Esophagus muscularis mucosa (tissue), 4 donors: ENCODE measurements at regions not wholly inside any gene's neighbourhood (a gene's known extent, or its start where the extent isn't known, plus 50 kb on each side); places are given as distances from the start of the nearest gene placed in this dataset.
"Not testable (repeated sequence)": the region's sequence is repeated elsewhere in the genome, so short reads cannot be mapped to it uniquely, and the experiment has no call there.

ENCODE experiments used
- EP300 ChIP-seq: sonication (generic); formaldehyde crosslinking; IDR thresholded peaks from one replicate; pipeline ENCODE4 v1.6.1; 2017; ENCODE audit warnings: antibody characterized with exemption
- POLR2A ChIP-seq: fragments of 450-650 bp; IDR thresholded peaks from one replicate; pipeline ENCODE4 v1.6.1; 2017; ENCODE audit warnings: antibody characterized with exemption, moderate library complexity, mild to moderate bottlenecking, low read depth
- POLR2AphosphoS5 ChIP-seq, 2 donors: sonication (generic); formaldehyde crosslinking; IDR thresholded peaks; one replicate each; pipeline ENCODE4 v1.6.1; 2017; ENCODE audit warnings: antibody characterized with exemption in 2 of 2
- TF ChIP-seq, protein P1 (sequence below), 3 experiments: fragments of 200-600 bp in 2 of 3; fragments of 450-650 bp in 1 of 3; sonication (generic) in 2 of 3; IDR thresholded peaks; one replicate each; pipeline ENCODE4 v1.5.1; 2017 to 2019; ENCODE audit warnings: antibody characterized with exemption in 3 of 3, mild to moderate bottlenecking in 2 of 3, moderate library complexity in 1 of 3

DNA sequence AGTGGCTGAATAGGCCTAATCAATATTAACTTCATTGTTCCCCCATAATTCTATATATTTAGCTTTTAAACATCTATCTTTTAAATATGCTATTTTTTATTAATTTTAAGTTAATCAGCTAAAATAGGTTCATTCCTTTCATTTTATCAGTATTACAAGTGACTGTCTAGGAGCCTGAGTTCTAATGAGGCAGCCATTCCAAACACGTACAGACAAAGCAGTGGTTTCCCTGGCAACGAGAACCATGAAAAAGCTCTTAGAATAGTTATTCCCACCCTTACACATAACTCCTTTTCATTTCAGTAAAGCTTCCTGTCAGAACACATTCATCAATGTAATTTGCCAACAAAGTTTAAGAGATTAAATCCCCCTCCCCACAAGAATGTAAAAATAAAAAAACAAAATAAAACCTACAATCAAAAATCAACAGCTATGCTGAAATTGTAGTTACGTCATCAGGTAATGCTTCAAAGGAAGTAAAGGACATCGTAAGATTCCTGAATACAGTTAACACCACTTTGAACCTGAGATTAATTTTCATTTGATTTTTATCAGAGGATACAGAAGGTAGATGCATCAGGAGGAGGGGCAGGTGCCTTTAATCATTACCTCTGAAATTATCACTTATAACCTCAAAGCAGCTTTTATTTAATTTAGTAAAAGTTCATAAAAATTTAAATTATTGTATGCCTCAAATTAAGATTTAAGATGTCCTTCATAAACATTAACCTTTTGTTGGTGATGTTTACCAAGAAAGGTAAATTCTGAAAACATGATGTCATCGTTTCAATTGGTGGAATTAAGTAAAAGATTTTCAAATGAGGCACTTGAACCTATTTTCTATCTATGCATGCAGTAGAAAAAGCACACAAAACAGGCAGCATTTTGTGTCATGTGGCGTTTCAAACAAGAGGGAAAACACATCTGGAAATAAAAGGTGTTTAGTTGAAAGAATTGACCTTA, 967.2 kb upstream of the FOXG1 start:
- not testable (repeated sequence) for TF ChIP-seq EP300; POLR2A; POLR2AphosphoS5 (IDR thresholded peaks at IDR 0.05)
- TF ChIP-seq, protein P1, sequence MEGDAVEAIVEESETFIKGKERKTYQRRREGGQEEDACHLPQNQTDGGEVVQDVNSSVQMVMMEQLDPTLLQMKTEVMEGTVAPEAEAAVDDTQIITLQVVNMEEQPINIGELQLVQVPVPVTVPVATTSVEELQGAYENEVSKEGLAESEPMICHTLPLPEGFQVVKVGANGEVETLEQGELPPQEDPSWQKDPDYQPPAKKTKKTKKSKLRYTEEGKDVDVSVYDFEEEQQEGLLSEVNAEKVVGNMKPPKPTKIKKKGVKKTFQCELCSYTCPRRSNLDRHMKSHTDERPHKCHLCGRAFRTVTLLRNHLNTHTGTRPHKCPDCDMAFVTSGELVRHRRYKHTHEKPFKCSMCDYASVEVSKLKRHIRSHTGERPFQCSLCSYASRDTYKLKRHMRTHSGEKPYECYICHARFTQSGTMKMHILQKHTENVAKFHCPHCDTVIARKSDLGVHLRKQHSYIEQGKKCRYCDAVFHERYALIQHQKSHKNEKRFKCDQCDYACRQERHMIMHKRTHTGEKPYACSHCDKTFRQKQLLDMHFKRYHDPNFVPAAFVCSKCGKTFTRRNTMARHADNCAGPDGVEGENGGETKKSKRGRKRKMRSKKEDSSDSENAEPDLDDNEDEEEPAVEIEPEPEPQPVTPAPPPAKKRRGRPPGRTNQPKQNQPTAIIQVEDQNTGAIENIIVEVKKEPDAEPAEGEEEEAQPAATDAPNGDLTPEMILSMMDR (IDR thresholded peaks at IDR 0.05): not testable (repeated sequence)
